ENCODE measurements at regions not wholly inside any gene's neighbourhood (a gene's known extent, or its start where the extent isn't known, plus 50 kb on each side); places are given as distances from the start of the nearest gene placed in this dataset.

DNA sequence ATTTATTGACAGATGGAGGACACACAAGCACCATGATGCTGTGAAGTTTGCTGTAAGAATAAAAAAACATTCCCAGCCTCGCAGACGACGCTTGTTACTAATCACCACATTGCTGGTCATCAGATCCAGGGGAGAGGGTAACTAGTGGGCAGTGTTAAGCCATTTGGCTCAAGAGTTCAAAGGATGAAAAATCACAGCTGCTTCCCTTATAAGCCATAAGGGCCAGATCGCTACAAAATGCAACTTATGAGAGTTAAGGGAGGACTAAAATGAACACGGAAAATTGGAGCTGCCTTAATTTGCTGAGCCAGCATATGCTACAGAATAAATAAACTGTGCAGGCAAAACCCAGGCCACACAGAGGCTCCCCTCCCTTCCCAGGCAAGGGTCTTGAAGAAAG lies 522.6 kb downstream of the TDRD15 start:
- no peak for DNase-seq

GRCh38 chr2:21650569-21650968 lies 526.8 kb downstream of the TDRD15 start:
- DNase-seq: no peak

GRCh38 chr2:21655136-21655535 lies 531.4 kb downstream of the TDRD15 start:
- DNase-seq: no peak

DNA sequence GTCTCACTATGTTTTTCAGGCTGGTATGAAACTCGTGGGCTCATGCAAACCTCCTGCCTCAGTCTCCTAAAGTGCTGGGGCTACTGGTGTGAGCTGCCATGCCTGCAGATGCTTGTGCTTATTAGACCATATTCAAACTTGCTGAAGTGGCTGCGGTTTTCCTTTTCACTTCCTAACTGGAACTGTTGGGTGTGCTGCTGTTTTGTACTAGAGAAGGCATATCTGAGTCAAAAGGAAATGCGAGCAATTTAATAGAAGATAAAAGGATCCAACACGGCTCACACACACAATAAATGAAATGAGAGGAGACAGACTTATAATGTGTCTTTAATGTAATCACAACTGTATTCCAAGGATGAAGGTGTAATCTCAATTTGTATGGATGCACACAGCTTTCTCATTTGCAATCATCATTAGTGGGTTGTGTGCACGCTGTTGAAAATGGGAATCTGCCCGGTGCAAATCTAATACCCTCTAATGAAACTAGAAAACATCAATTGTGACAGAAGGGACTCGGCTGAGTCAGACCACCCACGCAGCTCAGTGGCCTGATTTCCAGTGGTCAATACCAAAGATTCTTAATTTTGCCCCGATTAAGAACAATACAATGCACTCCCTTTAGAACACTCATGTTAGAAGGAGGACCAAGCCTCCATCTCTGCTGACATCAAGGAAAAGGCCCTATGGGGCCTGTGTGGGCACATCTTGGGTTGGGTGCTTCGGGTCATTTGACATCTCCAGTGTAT lies 532.7 kb downstream of the TDRD15 start:
- DNase-seq: no peak

DNA sequence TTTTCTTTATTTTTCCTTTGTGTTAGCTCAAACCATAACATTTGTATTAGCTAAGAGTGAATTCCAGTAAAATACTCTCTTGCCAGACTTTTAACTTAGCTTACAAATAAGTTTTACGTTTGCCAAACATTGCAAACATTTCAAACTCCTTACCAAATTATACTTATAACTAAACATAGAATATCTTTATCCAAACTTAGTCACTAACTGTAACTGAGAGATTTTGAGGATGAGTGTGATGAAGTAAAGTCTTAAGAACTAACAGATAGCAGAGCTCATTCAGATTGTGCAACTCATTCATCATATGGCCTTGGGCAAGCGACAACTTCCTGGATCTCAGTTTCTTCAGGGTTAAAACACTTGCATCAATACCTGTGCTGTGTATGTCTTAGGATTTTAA lies 533.7 kb downstream of the TDRD15 start:
- no peak for DNase-seq

DNA sequence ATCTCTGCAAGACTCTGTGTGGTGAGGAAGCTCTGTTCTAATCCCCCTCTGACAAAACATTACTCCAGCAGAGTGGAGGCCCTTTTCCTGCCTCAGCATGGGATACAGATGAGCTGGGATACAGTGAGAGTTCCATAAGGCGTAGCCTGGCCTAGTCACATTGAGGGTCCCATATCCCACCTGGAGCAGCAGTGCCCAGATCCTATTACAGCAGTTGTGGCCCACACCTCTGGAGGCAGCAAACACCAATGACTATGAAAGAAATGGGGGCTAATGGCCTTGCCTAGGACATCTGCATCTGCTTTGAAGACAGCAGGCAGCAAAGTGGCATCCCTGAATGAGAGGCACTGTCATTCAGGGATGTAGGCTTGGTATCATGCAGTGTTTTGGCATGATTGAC lies 534.5 kb downstream of the TDRD15 start:
- DNase-seq: no peak

DNA sequence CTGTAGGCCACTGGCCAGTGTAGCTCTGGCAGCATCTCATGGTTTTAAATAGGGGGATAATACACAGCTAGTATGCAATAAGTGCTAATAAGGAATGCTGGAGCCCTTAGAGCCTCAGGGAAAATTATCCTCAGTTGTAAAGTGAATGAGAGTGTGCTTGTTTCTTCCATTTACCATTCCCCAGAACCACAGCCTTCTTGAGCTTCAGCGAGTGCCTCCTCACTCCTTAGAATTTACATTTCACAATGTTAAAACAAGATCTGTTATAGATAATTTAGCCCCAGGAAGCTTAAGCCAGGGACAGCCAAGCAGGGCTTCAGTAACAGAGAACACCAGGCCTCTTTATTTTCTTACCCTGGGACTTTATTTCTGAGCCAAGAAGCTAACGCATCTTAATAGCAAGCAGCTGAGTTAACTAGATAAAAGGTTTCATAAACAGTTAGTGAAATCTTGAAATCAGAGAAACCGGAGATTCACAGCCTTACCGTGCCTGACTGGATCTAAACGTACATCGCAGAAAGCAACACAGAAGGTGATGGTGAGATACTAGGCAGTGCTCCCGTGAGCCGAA lies 535.2 kb downstream of the TDRD15 start:
- DNase-seq: no peak

DNA sequence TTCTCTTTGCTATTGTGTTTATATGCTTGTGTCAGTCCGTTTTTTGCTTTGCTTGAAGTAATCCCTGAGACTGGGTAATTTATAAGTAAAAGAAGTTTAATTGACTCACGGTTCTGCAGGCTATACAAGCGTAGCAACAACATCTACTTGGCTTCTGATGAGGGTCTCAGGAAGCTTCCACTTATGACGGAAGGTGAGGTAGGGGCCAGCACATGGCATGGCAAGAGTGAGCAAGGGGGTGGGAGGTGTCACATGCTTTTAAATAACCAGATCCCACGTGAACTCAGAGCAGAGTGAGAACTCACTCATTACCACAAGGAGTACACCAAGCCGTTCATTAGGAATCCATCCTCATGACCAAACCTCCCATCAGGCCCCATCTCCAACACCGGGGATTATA lies 540.3 kb downstream of the TDRD15 start:
- no peak for DNase-seq

- no peak for DNase-seq
Measured at GRCh38 chr2:21667638-21668037, 543.9 kb downstream of the TDRD15 start.

- no peak for DNase-seq
Measured at GRCh38 chr2:21668078-21668710, 544.4 kb downstream of the TDRD15 start.

- no peak for DNase-seq
Measured at GRCh38 chr2:21676041-21676440, 552.3 kb downstream of the TDRD15 start.

DNA sequence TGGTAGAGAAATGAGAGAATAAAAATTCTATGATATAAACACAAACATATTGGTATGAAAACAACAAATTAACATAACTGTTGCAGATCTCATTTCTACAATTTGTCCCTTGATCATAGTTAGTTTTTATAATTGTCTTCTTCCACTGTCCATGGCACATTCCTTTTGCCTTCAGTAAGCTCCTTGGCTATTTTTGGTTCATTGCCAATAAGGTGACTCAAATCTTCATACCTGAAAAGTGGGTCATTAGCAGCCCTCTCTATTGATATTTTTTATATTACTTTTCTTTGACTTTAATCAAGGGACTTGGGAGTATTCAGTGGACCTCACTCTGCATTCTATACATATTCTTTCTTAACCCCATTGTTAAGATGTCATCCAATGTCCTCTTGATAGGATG lies 552.9 kb downstream of the TDRD15 start:
- no peak for DNase-seq

DNA sequence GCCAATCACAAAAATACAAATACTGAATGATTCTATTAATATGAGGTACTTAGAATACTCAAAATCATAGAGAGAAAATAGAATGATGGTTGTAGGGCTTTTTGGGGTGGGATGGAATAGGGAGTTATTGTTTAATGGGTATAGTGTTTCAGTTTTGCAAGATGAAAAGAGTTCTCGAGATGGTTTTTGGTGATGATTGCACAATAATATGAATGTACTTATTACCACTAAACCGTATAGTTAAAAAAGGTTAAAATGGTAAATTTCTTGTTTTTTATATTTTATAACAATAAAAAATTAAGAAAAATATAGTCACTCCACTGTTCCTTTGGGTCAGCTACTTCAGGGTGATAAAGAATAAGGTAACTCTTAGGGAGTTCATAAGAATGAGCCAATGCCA lies 560.1 kb downstream of the TDRD15 start:
- DNase-seq: no peak

GRCh38 chr2:21687589-21687988 lies 563.8 kb downstream of the TDRD15 start:
- DNase-seq: no peak

DNA sequence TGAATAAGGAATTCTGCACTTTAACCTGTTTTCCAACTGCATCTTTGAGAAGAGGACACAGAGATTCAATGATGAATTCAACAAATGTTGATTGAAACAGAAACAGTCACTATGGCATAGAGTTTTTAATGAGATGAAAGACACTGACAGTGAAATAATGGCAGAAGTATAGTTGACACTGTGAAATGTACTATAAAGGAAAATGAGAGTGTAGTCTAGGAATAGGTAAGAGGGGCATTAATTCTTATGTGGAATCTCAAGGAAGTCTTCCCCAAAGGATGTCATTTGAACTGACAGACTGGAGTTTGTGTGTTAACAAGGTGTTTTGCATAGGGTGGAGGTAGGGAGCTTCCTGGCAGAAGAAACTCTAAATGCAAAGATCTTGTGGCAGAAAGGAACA lies 566.2 kb downstream of the TDRD15 start:
- DNase-seq: no peak

DNA sequence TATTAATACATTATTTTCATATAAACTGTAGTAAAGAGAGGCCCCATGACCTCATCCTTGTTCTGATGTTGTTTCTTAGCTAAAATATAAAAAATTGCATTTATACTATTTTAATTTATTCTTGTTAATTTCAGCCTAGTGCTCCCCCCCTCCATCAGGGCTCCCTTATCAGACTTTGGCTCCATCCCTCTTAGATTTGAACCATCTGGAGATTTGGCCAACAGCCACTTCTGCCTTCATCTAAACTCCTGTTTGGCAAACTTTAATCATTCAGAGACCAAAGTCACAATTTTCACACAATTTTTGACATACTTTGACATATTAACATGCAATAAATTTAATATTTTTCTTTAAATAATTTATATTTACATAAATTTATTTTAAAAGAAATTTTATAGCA lies 569.3 kb downstream of the TDRD15 start:
- peak in 1 of 2 experiments; percentile 1 for DNase-seq

GRCh38 chr2:21694079-21694878 lies 570.5 kb downstream of the TDRD15 start:
- no peak for DNase-seq

GRCh38 chr2:21696900-21697299 lies 573.1 kb downstream of the TDRD15 start:
- no peak for DNase-seq

GRCh38 chr2:21700644-21701043 lies 576.9 kb downstream of the TDRD15 start:
- no peak for DNase-seq

GRCh38 chr2:21710031-21710430 lies 586.3 kb downstream of the TDRD15 start:
- no peak for DNase-seq

- no peak for DNase-seq
Measured at GRCh38 chr2:21710496-21710895, 586.7 kb downstream of the TDRD15 start.

GRCh38 chr2:21715887-21716286 lies 592.1 kb downstream of the TDRD15 start:
- DNase-seq: no peak

GRCh38 chr2:21727101-21727500 lies 603.3 kb downstream of the TDRD15 start:
- DNase-seq: peak in 1 of 2 experiments; percentile 7

DNA sequence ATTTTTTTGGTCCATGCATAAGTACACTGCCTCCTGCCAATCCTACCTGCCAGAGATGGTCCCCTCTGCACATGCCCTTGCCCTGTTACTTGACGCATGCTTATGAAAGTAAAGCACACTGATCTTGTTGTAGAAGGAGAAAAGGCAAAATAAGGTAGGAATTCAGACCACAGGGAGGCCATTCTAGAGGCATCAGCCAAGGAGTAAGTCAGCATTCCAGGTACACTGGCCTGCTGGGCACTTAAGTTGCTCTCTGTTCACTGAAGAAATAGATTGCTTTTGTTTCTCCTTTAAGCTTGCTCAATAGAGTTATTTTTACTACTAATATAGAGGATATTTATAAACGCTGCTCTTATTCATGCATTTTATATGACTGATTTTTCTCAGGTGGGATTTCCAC lies 604.4 kb downstream of the TDRD15 start:
- no peak for DNase-seq
